ENCODE measurements at regions not wholly inside any gene's neighbourhood (a gene's known extent, or its start where the extent isn't known, plus 50 kb on each side); places are given as distances from the start of the nearest gene placed in this dataset.

DNA sequence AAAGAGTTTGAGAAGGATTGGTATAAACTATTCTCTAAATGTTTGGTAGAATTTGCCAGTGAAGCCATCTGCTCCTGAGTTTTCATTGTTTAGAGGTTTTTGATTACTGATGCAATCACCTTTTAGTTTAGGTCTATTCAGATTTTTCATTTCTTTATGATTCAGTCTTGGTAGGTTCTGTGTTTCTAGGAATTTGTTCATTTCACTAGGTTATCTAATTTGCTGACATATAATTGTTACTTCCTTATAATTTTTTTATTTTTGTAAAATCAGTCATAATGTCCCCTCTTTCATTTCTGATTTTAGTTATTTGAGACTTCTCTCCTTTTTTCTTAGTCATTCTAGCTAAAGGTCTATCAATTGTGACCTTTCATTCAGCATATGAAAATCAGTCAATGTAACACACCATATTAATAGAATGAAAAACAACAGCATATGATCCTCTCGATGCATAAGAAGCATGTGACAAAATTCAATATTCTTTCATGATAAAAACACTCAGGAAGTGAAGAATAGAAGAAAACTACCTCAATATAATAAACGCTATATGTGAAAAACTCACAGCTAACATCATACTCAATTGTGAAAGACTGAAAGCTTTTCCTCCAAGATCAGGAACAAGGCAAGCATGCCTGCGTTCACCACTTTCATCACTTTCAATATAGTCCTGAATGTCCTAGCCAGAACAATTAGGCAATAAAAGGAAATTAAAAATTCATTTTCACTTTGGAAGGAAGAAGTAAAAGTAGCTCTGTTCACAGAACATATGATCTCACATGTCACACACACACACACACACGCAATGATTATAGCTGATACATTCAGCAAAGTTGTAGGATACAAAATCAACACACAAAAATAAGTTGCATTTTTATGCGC lies 149.1 kb downstream of the COG6 start:
- TF ChIP-seq, protein P1, sequence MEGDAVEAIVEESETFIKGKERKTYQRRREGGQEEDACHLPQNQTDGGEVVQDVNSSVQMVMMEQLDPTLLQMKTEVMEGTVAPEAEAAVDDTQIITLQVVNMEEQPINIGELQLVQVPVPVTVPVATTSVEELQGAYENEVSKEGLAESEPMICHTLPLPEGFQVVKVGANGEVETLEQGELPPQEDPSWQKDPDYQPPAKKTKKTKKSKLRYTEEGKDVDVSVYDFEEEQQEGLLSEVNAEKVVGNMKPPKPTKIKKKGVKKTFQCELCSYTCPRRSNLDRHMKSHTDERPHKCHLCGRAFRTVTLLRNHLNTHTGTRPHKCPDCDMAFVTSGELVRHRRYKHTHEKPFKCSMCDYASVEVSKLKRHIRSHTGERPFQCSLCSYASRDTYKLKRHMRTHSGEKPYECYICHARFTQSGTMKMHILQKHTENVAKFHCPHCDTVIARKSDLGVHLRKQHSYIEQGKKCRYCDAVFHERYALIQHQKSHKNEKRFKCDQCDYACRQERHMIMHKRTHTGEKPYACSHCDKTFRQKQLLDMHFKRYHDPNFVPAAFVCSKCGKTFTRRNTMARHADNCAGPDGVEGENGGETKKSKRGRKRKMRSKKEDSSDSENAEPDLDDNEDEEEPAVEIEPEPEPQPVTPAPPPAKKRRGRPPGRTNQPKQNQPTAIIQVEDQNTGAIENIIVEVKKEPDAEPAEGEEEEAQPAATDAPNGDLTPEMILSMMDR (IDR thresholded peaks at IDR 0.05; ENCODE audit: poor library complexity): no peak
- TF ChIP-seq EZH2phosphoT487 (IDR thresholded peaks at IDR 0.05; ENCODE audit: low read depth, severe bottlenecking, unreplicated experiment) (no peak), EZH2 (IDR thresholded peaks at IDR 0.05; ENCODE audit: borderline replicate concordance) (no peak)
